GM08714 (cell line): ENCODE measurements at regions not wholly inside any gene's neighbourhood (a gene's known extent, or its start where the extent isn't known, plus 50 kb on each side); places are given as distances from the start of the nearest gene placed in this dataset.

Source experiments
- H3K4me3 ChIP-seq: fragments of 200-500 bp; sonication (Bioruptor generic); 2 replicates; pipeline ENCODE4 v1.5.1; 2014; ENCODE audit warnings: mild to moderate bottlenecking, low read length, inconsistent platforms
- ZNF274 ChIP-seq: IDR thresholded peaks from 2 replicates; pipeline ENCODE4 v1.6.1; 2012; ENCODE audit warnings: mild to moderate bottlenecking, low read depth, low read length

- no peak overlapping the region for H3K4me3 ChIP-seq
- no peak for TF ChIP-seq ZNF274
These were observed 642.6 kb downstream of the SQOR start for GRCh38 chr15:46277451-46277850.

- H3K4me3 ChIP-seq, result no peak overlapping the region
- TF ChIP-seq ZNF274, result no peak
These were observed 643.2 kb downstream of the SQOR start for GRCh38 chr15:46278062-46278461.

DNA sequence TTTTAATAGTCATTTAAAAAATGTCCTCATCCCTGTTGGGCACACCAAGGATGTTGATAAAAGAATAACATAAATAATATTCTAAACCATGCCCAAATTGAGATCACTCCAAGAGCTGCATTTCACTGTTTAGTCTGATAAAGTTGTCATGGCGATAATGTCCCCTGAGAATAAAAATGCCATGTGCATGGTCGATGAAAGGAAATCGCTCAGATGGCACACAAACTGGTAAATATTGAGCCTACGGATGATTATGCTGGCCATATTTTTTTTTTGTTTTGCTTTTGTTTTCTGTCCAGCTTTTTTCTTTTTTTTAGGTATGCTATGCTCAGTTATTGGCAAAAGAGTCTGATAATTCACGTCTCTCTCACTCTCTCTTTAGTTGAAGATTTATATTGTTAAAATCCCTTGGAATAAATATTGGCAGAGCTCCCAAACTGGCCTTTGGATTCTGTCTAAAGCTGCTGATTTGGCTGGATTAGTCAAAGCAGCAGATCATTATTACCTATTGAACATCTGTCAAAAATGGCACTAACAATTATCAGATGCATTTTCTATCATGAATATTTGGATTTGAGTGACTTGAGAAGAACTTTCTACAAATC, 643.8 kb downstream of the SQOR start:
- no peak overlapping the region for H3K4me3 ChIP-seq

GRCh38 chr15:46280762-46281542, 646.1 kb downstream of the SQOR start:
- TF ChIP-seq ZNF274, result no peak
- no peak overlapping the region for H3K4me3 ChIP-seq

More for the DNA sequence above, 643.8 kb downstream of the SQOR start:
- no peak for TF ChIP-seq ZNF274

DNA sequence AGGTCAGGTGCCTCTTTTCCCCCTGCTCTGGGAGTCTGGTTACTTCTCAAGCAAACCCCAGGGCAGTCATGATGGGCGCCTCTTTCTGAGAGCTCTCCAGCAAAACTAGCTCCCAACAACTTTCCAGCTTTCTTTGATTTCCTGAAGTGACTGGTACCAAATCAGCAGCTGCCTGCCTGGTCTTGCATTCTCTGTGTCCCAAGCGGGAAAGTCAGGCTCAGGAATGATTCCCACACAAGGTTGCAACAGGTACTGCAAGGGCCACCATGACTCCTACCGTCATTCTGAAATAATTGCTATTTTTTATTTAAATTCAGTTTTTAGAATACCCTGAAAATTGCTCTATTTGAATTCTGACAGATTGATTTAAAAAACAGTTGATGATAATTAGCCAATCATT, 658.7 kb downstream of the SQOR start:
- TF ChIP-seq ZNF274, result no peak
- no peak overlapping the region for H3K4me3 ChIP-seq

- no peak for TF ChIP-seq ZNF274
- H3K4me3 ChIP-seq, result no peak overlapping the region
These were observed 661.2 kb downstream of the SQOR start for GRCh38 chr15:46296002-46296401.

DNA sequence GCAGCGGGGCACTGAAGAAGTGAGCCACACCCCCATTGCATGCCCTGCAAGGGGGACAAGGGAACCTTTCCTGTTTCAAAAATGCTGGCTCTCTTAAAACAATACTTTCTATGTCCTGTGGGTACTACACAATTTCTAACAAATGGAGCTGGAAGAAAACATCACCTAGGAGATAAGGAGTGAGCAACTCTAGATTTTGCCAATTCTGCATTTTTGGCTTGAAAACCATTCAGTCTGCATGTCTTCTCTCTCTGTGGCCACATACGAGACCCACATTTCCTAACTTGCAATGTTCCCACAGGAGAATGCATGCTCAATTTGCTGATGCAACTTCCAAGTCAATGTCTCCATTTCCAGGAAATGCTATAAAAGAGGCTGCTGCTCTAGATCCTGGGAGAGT, 662.0 kb downstream of the SQOR start:
- no peak overlapping the region for H3K4me3 ChIP-seq
- no peak for TF ChIP-seq ZNF274

DNA sequence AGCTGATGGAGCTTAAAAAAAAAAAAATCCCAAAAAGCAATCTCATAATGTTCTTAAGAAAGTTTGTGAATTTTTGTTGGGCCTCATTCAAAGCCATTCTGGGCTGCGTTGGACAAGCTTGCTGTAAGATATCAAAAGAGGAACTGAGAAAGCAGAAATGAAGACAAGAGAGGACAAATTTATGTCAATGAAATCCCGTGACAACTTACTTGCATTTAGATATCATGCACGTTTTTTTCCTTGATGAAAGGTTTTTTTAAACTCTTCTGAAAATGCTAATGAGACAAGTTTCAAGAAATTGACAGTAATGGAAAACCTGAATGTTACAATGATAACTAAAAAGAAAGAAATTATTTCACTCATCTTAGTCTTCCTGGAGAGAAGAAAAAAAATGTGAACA, 662.9 kb downstream of the SQOR start:
- TF ChIP-seq ZNF274, result no peak
- no peak overlapping the region for H3K4me3 ChIP-seq

DNA sequence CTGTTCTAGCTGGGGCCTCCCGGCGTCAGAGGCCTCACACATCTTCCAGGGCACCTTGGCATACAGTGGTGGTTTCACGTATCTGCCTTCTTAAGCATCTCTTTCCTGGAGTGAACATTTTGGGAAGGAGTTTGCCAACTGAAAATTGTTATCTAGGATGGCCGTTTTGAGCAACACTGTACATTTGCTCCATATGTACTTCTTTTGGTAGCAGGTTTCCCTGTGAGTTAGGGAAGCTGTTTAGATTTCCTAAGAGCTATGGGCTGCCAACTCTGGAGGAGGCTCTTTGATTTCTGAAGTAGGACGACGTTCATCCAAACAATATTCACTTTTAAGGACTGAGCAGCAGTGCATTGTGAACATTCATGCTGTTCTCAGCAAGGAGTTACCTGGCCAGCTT, 665.9 kb downstream of the SQOR start:
- no peak for TF ChIP-seq ZNF274
- no peak overlapping the region for H3K4me3 ChIP-seq

- H3K4me3 ChIP-seq, result no peak overlapping the region
- no peak for TF ChIP-seq ZNF274
These were observed 666.5 kb downstream of the SQOR start for GRCh38 chr15:46301291-46301690.

- H3K4me3 ChIP-seq, result no peak overlapping the region
- TF ChIP-seq ZNF274, result no peak
These were observed 667.0 kb downstream of the SQOR start for GRCh38 chr15:46301826-46302225.

DNA sequence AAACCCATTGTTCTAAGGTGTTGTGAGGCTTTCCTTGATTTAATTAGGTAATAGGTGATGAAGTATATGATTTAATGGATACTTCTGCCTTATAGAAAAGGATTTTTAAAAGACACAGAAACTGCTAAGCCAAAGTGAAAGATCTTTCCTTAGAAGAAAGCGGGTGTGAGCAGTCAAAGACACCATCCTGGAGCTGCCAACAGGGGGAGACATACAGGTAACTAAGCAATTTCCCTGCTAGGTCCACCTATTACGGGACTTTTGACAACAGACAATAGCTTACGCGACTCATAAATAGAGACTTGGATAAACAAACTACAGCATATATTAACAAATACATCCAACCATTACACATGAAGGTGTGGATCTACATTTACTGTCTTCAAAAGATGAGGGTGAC, 669.5 kb downstream of the SQOR start:
- no peak overlapping the region for H3K4me3 ChIP-seq
- TF ChIP-seq ZNF274, result no peak

DNA sequence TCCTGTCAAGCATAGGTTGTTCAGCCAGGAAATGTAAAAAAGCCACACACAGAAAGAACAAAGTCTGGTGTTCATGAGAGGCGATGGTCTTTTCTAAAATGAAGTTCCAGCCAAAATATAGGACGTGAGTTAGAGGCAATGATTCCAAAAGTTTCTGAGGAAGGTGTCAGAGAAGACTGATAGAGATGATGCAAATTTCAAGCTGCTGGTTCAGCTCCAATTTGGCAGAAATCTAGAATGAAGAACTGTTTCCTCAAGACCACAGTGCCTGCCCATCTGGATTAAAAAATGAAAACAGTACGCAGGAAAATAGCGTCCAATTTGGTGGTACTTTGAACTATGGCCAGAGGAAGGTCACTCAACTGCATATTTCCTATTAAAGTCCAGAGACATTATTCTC, 672.9 kb downstream of the SQOR start:
- no peak overlapping the region for H3K4me3 ChIP-seq

GRCh38 chr15:46309914-46310313, 675.1 kb downstream of the SQOR start:
- TF ChIP-seq ZNF274, result no peak
- no peak overlapping the region for H3K4me3 ChIP-seq

More for the DNA sequence above, 672.9 kb downstream of the SQOR start:
- TF ChIP-seq ZNF274, result no peak

DNA sequence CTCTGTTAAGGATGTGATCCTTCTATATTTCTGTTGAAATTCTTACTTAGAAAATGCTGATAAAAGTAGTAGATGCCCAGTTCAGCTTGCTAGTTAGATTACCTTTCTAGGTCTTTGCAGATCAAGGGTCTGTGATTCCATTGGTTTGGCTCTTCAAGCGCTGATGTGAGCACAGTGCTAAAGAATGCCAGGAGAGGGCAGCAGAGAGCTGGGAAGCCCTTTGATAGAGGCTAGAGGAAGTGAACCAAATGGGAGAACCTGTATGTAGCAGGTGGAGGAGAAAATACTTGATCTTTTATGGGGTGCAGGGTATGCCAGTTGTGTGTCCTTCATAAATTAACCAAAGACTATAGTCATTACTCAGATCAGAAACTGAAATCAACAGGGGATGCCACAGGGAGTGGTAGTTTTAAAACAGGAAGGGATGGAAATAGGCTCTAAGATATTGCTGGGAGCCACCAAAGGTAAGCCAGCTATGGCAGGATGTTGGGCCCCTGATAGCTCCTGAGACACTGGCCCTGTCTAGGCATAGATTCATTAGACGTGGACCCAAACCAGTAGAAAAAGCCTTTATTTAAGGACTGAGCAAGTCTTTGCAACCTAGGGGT, 677.4 kb downstream of the SQOR start:
- TF ChIP-seq ZNF274, result no peak
- H3K4me3 ChIP-seq, result no peak overlapping the region
